ENCODE measurements at regions not wholly inside any gene's neighbourhood (a gene's known extent, or its start where the extent isn't known, plus 50 kb on each side); places are given as distances from the start of the nearest gene placed in this dataset.

GRCh38 chr3:11913316-11913715 lies 66.6 kb upstream of the TAMM41 start:
- no peak for TF ChIP-seq CTCF (IDR thresholded peaks at IDR 0.05 in 2 of 3, conservative IDR thresholded peaks at IDR 0.05 in 1 of 3; ENCODE audit: borderline replicate concordance in 1 of 3, insufficient read depth in 1 of 3, low read depth in 2 of 3, low read length in 2 of 3)
- TF ChIP-seq POLR2A (IDR thresholded peaks at IDR 0.05; ENCODE audit: borderline replicate concordance, extremely low read depth, insufficient read depth, insufficient read length) = no peak
- TF ChIP-seq JUND (IDR thresholded peaks at IDR 0.05) = no peak
- no peak for TF ChIP-seq ATF3 (IDR thresholded peaks at IDR 0.05)
- no peak for TF ChIP-seq TCF7L2 (IDR thresholded peaks at IDR 0.05; ENCODE audit: borderline replicate concordance, extremely low read depth, insufficient read depth, insufficient read length)
- no peak for TF ChIP-seq POLR2AphosphoS5 (IDR thresholded peaks at IDR 0.05; ENCODE audit: low read depth, low read length)
- TF ChIP-seq EZH2 (IDR thresholded peaks at IDR 0.05) = no peak
- TF ChIP-seq ZBTB33 (IDR thresholded peaks at IDR 0.05; ENCODE audit: extremely low read depth, insufficient replicate concordance, low read length) = no peak
- TF ChIP-seq SP1 (IDR thresholded peaks at IDR 0.05; ENCODE audit: low read depth) = no peak
